Neuron (in vitro differentiated cells): ENCODE measurements at regions not wholly inside any gene's neighbourhood (a gene's known extent, or its start where the extent isn't known, plus 50 kb on each side); places are given as distances from the start of the nearest gene placed in this dataset.

Source experiments
- H2AFZ ChIP-seq: one replicate; pipeline ENCODE4 v1.6.1; 2013; ENCODE audit warnings: low read depth, mild to moderate bottlenecking, inconsistent platforms, low read length, moderate library complexity
- H3K27me3 ChIP-seq: one replicate; pipeline ENCODE4 v1.6.1; 2013; ENCODE audit warnings: low read length; ENCODE audit not compliant: insufficient read depth
- H3K36me3 ChIP-seq: one replicate; pipeline ENCODE4 v1.6.1; 2013; ENCODE audit warnings: low read length; ENCODE audit not compliant: insufficient read depth
- H3K4me1 ChIP-seq: one replicate; pipeline ENCODE4 v1.6.1; 2013; ENCODE audit warnings: low read length; ENCODE audit not compliant: insufficient read depth
- H3K4me3 ChIP-seq: 2 replicates; pipeline ENCODE4 v1.5.1; 2013; ENCODE audit warnings: mild to moderate bottlenecking, low read length, moderate library complexity
- H3K9me3 ChIP-seq: one replicate; pipeline ENCODE4 v1.6.1; 2013; ENCODE audit warnings: low read length

GRCh38 chr3:95449841-95450240 lies 1364.6 kb upstream of the EPHA6 start:
- Histone ChIP-seq H3K9me3 (no peaks in the 10 kb centered on the region), H3K36me3 (no peaks in the 10 kb centered on the region), H3K4me1 (no peaks in the 10 kb centered on the region), H3K27me3 (no peaks in the 10 kb centered on the region), H2AFZ (no peak overlapping the region), H3K4me3 (no peak overlapping the region)

- Histone ChIP-seq H3K9me3 (no peaks in the 10 kb centered on the region), H2AFZ (no peak overlapping the region), H3K36me3 (no peaks in the 10 kb centered on the region), H3K27me3 (no peaks in the 10 kb centered on the region), H3K4me3 (no peak overlapping the region), H3K4me1 (no peaks in the 10 kb centered on the region)
These were observed 1361.2 kb upstream of the EPHA6 start for GRCh38 chr3:95453242-95453641.

- H3K4me3 ChIP-seq, result no peak overlapping the region
These were observed 1357.6 kb upstream of the EPHA6 start for GRCh38 chr3:95456835-95457234.

GRCh38 chr3:95459706-95460105 lies 1354.7 kb upstream of the EPHA6 start:
- no peak overlapping the region for H3K4me3 ChIP-seq
- H3K4me1 ChIP-seq, result no peaks in the 10 kb centered on the region
- H3K36me3 ChIP-seq, result no peaks in the 10 kb centered on the region
- no peak overlapping the region for H2AFZ ChIP-seq
- H3K27me3 ChIP-seq, result no peaks in the 10 kb centered on the region
- H3K9me3 ChIP-seq, result no peaks in the 10 kb centered on the region

More at GRCh38 chr3:95456835-95457234, 1357.6 kb upstream of the EPHA6 start:
- H3K27me3 ChIP-seq, result no peaks in the 10 kb centered on the region
- no peaks in the 10 kb centered on the region for H3K9me3 ChIP-seq
- no peaks in the 10 kb centered on the region for H3K36me3 ChIP-seq
- no peaks in the 10 kb centered on the region for H3K4me1 ChIP-seq
- no peak overlapping the region for H2AFZ ChIP-seq

GRCh38 chr3:95460274-95460673 lies 1354.1 kb upstream of the EPHA6 start:
- Histone ChIP-seq H3K4me1 (no peaks in the 10 kb centered on the region), H3K9me3 (no peaks in the 10 kb centered on the region), H2AFZ (no peak overlapping the region), H3K27me3 (no peaks in the 10 kb centered on the region), H3K36me3 (no peaks in the 10 kb centered on the region), H3K4me3 (no peak overlapping the region)

- no peaks in the 10 kb centered on the region for H3K27me3 ChIP-seq
- H3K9me3 ChIP-seq, result no peaks in the 10 kb centered on the region
- H2AFZ ChIP-seq, result no peak overlapping the region
- H3K36me3 ChIP-seq, result no peaks in the 10 kb centered on the region
- H3K4me1 ChIP-seq, result no peaks in the 10 kb centered on the region
- no peak overlapping the region for H3K4me3 ChIP-seq
These were observed 1352.2 kb upstream of the EPHA6 start for GRCh38 chr3:95462161-95462560.

GRCh38 chr3:95464346-95464745 lies 1350.0 kb upstream of the EPHA6 start:
- Histone ChIP-seq H3K27me3 (no peaks in the 10 kb centered on the region), H3K9me3 (no peaks in the 10 kb centered on the region), H2AFZ (no peak overlapping the region), H3K4me3 (no peak overlapping the region), H3K36me3 (no peaks in the 10 kb centered on the region), H3K4me1 (no peaks in the 10 kb centered on the region)

- Histone ChIP-seq H3K4me1 (no peaks in the 10 kb centered on the region), H2AFZ (no peak overlapping the region), H3K4me3 (no peak overlapping the region), H3K36me3 (no peaks in the 10 kb centered on the region), H3K27me3 (no peaks in the 10 kb centered on the region), H3K9me3 (no peaks in the 10 kb centered on the region)
These were observed 1346.1 kb upstream of the EPHA6 start for GRCh38 chr3:95468331-95468730.

GRCh38 chr3:95474338-95474737 lies 1340.1 kb upstream of the EPHA6 start:
- Histone ChIP-seq H3K4me3 (no peak overlapping the region), H3K9me3 (no peaks in the 10 kb centered on the region), H3K27me3 (no peaks in the 10 kb centered on the region), H3K4me1 (no peaks in the 10 kb centered on the region), H2AFZ (no peak overlapping the region), H3K36me3 (no peaks in the 10 kb centered on the region)

- Histone ChIP-seq H3K27me3 (no peaks in the 10 kb centered on the region), H3K4me3 (no peak overlapping the region), H3K4me1 (no peaks in the 10 kb centered on the region), H3K9me3 (no peaks in the 10 kb centered on the region), H2AFZ (no peak overlapping the region), H3K36me3 (no peaks in the 10 kb centered on the region)
These were observed 1337.9 kb upstream of the EPHA6 start for GRCh38 chr3:95476534-95476933.

- H2AFZ ChIP-seq, result no peak overlapping the region
- no peak overlapping the region for H3K4me3 ChIP-seq
- no peaks in the 10 kb centered on the region for H3K36me3 ChIP-seq
- H3K9me3 ChIP-seq, result no peaks in the 10 kb centered on the region
- H3K27me3 ChIP-seq, result no peaks in the 10 kb centered on the region
- no peaks in the 10 kb centered on the region for H3K4me1 ChIP-seq
These were observed 1308.2 kb upstream of the EPHA6 start for GRCh38 chr3:95506174-95506573.

GRCh38 chr3:95508124-95508523 lies 1306.3 kb upstream of the EPHA6 start:
- Histone ChIP-seq H2AFZ (no peak overlapping the region), H3K27me3 (no peaks in the 10 kb centered on the region), H3K9me3 (no peaks in the 10 kb centered on the region), H3K4me3 (no peak overlapping the region), H3K36me3 (no peaks in the 10 kb centered on the region), H3K4me1 (no peaks in the 10 kb centered on the region)

GRCh38 chr3:95511828-95512227 lies 1302.6 kb upstream of the EPHA6 start:
- Histone ChIP-seq H3K9me3 (no peaks in the 10 kb centered on the region), H3K4me3 (no peak overlapping the region), H3K36me3 (no peaks in the 10 kb centered on the region), H3K4me1 (no peaks in the 10 kb centered on the region), H3K27me3 (no peaks in the 10 kb centered on the region), H2AFZ (no peak overlapping the region)

GRCh38 chr3:95514260-95514659 lies 1300.1 kb upstream of the EPHA6 start:
- H3K27me3 ChIP-seq, result no peaks in the 10 kb centered on the region
- H3K9me3 ChIP-seq, result no peaks in the 10 kb centered on the region
- no peaks in the 10 kb centered on the region for H3K36me3 ChIP-seq
- H3K4me1 ChIP-seq, result no peaks in the 10 kb centered on the region
- no peak overlapping the region for H3K4me3 ChIP-seq
- H2AFZ ChIP-seq, result no peak overlapping the region
